WERI-Rb-1 (cell line): ENCODE measurements at regions not wholly inside any gene's neighbourhood (a gene's known extent, or its start where the extent isn't known, plus 50 kb on each side); places are given as distances from the start of the nearest gene placed in this dataset.
"Not testable (repeated sequence)": the region's sequence is repeated elsewhere in the genome, so short reads cannot be mapped to it uniquely, and the experiment has no call there.

ENCODE experiments used
- DNase-seq: peaks from one replicate; pipeline ENCODE4 v3.0.0-alpha.2; 2020
- H3K27ac ChIP-seq: fragments of 250-450 bp; sonication (Bioruptor Pico); 2 replicates; pipeline ENCODE4 v1.5.1; 2020; ENCODE audit warnings: mild to moderate bottlenecking, moderate library complexity
- H3K27me3 ChIP-seq: fragments of 250-450 bp; sonication (Bioruptor Pico); 2 replicates; pipeline ENCODE4 v1.5.1; 2021; ENCODE audit warnings: mild to moderate bottlenecking, low read depth, moderate library complexity; ENCODE audit not compliant: insufficient read depth, severe bottlenecking
- H3K36me3 ChIP-seq: fragments of 250-450 bp; sonication (Bioruptor Pico); 2 replicates; pipeline ENCODE4 v1.5.1; 2020; ENCODE audit warnings: mild to moderate bottlenecking, moderate library complexity
- H3K4me3 ChIP-seq: 2 replicates; pipeline ENCODE4 v1.5.1; 2011; ENCODE audit warnings: low read depth, mild to moderate bottlenecking, control low read depth, low read length
- H3K9me3 ChIP-seq: fragments of 250-450 bp; sonication (Bioruptor Pico); 2 replicates; pipeline ENCODE4 v1.5.1; 2021; ENCODE audit warnings: mild to moderate bottlenecking, moderate library complexity; ENCODE audit not compliant: severe bottlenecking
- TF ChIP-seq, protein P1 (sequence below): IDR thresholded peaks from 2 replicates; pipeline ENCODE4 v1.5.1; 2011; ENCODE audit warnings: low read depth, mild to moderate bottlenecking, control low read depth, inconsistent platforms, low read length

DNA sequence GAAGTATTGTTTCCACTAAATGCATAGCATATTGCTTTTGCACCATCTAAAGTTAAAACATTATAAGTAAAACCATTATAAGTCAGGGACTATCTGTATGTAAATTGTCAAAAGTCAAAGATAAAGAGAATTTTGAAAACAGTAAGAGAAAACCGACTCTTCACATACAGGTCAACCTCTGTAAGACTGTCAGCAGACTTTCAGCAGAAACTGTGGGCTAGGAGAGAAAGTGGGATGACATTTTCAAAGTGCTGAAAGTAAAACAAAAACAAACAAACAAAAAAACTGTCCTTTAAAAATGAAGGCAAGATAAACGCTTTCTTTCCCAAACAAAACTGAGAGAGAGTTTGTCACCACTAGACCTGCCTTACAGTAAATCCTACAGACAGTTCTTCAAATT lies 122.9 kb upstream of the ID2 start:
- Histone ChIP-seq H3K9me3 (peaks cover 11% of the 10 kb centered on the region), H3K36me3 (no peaks in the 10 kb centered on the region), H3K27me3 (no peaks in the 10 kb centered on the region), H3K4me3 (no peak overlapping the region), H3K27ac (no peak overlapping the region)
- DNase-seq, result no peak
- TF ChIP-seq, protein P1, sequence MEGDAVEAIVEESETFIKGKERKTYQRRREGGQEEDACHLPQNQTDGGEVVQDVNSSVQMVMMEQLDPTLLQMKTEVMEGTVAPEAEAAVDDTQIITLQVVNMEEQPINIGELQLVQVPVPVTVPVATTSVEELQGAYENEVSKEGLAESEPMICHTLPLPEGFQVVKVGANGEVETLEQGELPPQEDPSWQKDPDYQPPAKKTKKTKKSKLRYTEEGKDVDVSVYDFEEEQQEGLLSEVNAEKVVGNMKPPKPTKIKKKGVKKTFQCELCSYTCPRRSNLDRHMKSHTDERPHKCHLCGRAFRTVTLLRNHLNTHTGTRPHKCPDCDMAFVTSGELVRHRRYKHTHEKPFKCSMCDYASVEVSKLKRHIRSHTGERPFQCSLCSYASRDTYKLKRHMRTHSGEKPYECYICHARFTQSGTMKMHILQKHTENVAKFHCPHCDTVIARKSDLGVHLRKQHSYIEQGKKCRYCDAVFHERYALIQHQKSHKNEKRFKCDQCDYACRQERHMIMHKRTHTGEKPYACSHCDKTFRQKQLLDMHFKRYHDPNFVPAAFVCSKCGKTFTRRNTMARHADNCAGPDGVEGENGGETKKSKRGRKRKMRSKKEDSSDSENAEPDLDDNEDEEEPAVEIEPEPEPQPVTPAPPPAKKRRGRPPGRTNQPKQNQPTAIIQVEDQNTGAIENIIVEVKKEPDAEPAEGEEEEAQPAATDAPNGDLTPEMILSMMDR, result no peak

DNA sequence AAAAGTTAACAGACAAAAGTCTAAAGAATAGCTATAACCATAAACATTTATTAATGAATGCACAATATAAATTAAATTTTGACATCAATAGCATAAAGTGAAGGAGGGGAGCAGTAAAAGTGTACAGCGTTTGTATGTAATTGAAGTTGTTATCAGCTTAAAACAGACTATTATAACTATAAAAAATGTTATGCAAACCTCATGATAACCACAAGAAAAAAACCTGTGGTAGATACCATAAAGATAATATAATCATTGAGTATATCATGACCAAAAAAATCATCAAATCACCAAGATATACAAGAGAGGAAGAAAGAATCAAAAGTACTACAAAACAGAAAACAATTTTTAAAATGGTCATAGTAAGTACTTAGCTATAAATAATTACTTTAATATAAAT lies 122.1 kb upstream of the ID2 start:
- TF ChIP-seq, protein P1, result no peak
- no peaks in the 10 kb centered on the region for H3K36me3 ChIP-seq
- DNase-seq, result no peak
- H3K4me3 ChIP-seq, result no peak overlapping the region
- H3K9me3 ChIP-seq, result peaks cover 11% of the 10 kb centered on the region
- no peak overlapping the region for H3K27ac ChIP-seq
- no peaks in the 10 kb centered on the region for H3K27me3 ChIP-seq

GRCh38 chr2:8561692-8562091 lies 120.2 kb upstream of the ID2 start:
- peaks cover 11% of the 10 kb centered on the region for H3K9me3 ChIP-seq
- not testable (repeated sequence) for DNase-seq, H3K27me3 ChIP-seq, H3K36me3 ChIP-seq, H3K27ac ChIP-seq, H3K4me3 ChIP-seq

DNA sequence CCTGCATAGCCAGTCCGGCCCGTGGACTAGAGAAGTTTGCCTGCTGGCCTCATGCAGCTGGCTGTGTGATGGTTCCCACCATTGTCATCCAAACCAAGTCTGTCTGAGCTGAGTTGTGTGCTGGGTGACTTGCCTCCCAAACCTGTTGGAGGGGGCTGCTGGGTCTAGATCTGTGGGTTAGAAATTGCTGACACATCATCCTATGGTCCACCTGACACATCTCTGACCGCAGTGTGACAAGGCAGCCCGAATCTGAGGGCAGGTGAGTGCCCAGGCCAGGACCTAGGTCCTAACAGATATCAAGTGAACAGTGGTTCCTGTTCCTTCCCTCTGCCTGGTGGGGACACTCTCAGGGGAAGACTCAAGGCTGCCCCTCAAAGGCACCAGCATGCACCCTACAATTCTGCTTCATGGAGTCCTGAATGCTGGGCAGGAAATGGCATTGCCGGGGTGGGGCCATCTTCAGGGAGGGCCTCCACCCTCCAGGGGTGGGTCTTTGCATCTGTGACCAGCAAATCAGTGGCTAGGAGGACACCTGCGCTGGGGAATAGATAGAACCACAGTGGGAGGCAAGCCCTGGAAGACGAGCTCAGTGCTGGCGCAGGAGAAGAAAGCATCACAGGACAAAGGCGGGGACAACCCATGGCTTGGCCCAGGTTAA lies 117.9 kb upstream of the ID2 start:
- no peaks in the 10 kb centered on the region for H3K27me3 ChIP-seq
- no peak overlapping the region for H3K27ac ChIP-seq
- peaks cover 9% of the 10 kb centered on the region for H3K9me3 ChIP-seq
- TF ChIP-seq, protein P1, result no peak
- no peaks in the 10 kb centered on the region for H3K36me3 ChIP-seq
- H3K4me3 ChIP-seq, result no peak overlapping the region
- no peak for DNase-seq

GRCh38 chr2:8564475-8564874 lies 117.4 kb upstream of the ID2 start:
- Histone ChIP-seq H3K27me3 (no peaks in the 10 kb centered on the region), H3K27ac (no peak overlapping the region), H3K4me3 (no peak overlapping the region), H3K9me3 (peaks cover 9% of the 10 kb centered on the region), H3K36me3 (no peaks in the 10 kb centered on the region)
- TF ChIP-seq, protein P1, result no peak
- DNase-seq, result no peak

- Histone ChIP-seq H3K4me3 (no peak overlapping the region), H3K9me3 (peaks cover 9% of the 10 kb centered on the region), H3K27ac (peak overlapping the region; percentile 70), H3K27me3 (no peaks in the 10 kb centered on the region), H3K36me3 (no peaks in the 10 kb centered on the region)
- TF ChIP-seq, protein P1, result no peak
- peak; percentile 50 for DNase-seq
Observed at GRCh38 chr2:8565399-8566154, 116.3 kb upstream of the ID2 start.
